Erythroblast (primary cell): ENCODE measurements at regions not wholly inside any gene's neighbourhood (a gene's known extent, or its start where the extent isn't known, plus 50 kb on each side); places are given as distances from the start of the nearest gene placed in this dataset.

Source experiments
- GATA1 ChIP-seq: IDR thresholded peaks from 2 replicates; pipeline ENCODE4 v1.6.1; 2011; ENCODE audit warnings: low read depth, mild to moderate bottlenecking, control low read depth, low read length, moderate library complexity
- POLR2A ChIP-seq: IDR thresholded peaks from 2 replicates; pipeline ENCODE4 v1.6.1; 2011; ENCODE audit warnings: mild to moderate bottlenecking, low read length

- TF ChIP-seq POLR2A, result no peak
- no peak for TF ChIP-seq GATA1
Measured at GRCh38 chr12:18808221-18808620, 70.3 kb downstream of the CAPZA3 start.
